Prostate gland (tissue), 2 donors: ENCODE measurements at regions not wholly inside any gene's neighbourhood (a gene's known extent, or its start where the extent isn't known, plus 50 kb on each side); places are given as distances from the start of the nearest gene placed in this dataset.

Source experiments
- POLR2A ChIP-seq: fragments of 450-650 bp; IDR thresholded peaks from one replicate; pipeline ENCODE4 v1.6.1; 2016; ENCODE audit warnings: antibody characterized with exemption, mild to moderate bottlenecking
- POLR2AphosphoS5 ChIP-seq: sonication (generic); formaldehyde crosslinking; IDR thresholded peaks from one replicate; pipeline ENCODE4 v1.6.1; 2017; ENCODE audit warnings: antibody characterized with exemption
- TF ChIP-seq, protein P1 (sequence below), 4 experiments: fragments of 200-600 bp in 2 of 4; fragments of 450-650 bp in 2 of 4; sonication (generic) in 2 of 4; IDR thresholded peaks; 1 replicate in 3 of 4; 2 replicates in 1 of 4; pipeline ENCODE4 v1.5.1; 2016 to 2019; ENCODE audit warnings: antibody characterized with exemption in 4 of 4, mild to moderate bottlenecking in 2 of 4, moderate library complexity in 2 of 4

DNA sequence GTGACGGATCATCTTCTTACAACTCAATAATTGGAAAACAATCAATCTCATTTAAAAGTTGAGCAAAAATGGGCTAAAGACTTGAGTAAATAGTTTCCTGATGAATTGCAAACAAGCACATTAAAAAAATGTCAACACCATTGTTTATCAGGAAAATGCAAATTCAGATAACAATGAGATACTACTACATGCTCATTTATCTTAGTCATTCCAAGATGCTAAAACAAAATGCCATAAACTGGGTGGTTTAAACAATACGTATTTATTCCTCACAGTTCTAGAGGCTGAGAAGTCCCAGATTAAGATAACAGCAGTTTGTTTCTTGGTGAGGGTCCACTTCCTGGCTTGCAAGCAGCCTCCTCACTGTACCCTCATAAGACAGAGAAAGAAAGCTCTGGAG lies 359.6 kb downstream of the NR4A2 start:
- TF ChIP-seq, protein P1, sequence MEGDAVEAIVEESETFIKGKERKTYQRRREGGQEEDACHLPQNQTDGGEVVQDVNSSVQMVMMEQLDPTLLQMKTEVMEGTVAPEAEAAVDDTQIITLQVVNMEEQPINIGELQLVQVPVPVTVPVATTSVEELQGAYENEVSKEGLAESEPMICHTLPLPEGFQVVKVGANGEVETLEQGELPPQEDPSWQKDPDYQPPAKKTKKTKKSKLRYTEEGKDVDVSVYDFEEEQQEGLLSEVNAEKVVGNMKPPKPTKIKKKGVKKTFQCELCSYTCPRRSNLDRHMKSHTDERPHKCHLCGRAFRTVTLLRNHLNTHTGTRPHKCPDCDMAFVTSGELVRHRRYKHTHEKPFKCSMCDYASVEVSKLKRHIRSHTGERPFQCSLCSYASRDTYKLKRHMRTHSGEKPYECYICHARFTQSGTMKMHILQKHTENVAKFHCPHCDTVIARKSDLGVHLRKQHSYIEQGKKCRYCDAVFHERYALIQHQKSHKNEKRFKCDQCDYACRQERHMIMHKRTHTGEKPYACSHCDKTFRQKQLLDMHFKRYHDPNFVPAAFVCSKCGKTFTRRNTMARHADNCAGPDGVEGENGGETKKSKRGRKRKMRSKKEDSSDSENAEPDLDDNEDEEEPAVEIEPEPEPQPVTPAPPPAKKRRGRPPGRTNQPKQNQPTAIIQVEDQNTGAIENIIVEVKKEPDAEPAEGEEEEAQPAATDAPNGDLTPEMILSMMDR (IDR thresholded peaks at IDR 0.05): no peak
- TF ChIP-seq POLR2AphosphoS5 (no peak), POLR2A (no peak)
